ENCODE measurements at regions not wholly inside any gene's neighbourhood (a gene's known extent, or its start where the extent isn't known, plus 50 kb on each side); places are given as distances from the start of the nearest gene placed in this dataset.

DNA sequence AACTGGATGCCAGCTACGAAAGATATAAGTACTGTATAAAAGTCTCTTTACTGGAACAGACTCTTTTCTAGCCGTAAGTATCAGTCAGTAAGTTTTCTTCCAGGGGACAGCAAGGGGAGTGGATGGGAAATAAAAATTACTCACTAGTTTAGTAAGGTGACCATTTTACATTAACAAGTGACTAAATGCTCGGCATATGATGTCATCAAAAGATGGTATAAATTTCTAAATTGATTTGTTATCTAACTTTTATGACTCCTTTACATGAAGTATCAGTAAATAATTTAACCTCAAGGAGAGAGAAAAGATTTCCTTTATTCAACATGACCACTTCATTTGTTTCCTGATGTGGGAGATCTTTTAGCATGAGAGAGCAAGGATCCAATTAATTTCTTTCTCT is 859.0 kb upstream of the LRRTM1 start:
- intact Hi-C loops (cut with DNase I), result no loop called here
- ATAC-seq (no peak), DNase-seq (ENCODE audit: low spot score) (no peak)

DNA sequence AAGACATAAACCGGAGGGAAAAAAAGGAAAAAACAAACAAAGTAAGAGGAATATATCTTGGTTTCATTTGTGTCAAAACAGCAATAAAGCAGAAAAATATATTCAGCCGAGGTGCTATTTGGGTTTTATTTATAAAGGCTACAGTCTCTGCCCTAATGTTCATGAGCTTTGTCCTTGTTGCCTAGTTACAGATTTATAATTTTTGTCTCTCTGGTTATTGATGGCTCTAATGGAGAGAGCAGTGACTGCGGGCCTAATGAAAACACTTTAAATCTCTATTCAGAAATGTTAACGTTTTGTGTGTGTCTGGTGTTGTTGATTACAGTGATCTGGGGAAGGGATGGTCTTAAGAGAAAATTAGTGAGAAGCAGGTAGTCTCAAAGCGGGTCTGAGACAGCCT is 854.0 kb upstream of the LRRTM1 start:
- ATAC-seq, result no peak
- DNase-seq (ENCODE audit: low spot score), result no peak
- intact Hi-C loops (cut with DNase I), result no loop called here

DNA sequence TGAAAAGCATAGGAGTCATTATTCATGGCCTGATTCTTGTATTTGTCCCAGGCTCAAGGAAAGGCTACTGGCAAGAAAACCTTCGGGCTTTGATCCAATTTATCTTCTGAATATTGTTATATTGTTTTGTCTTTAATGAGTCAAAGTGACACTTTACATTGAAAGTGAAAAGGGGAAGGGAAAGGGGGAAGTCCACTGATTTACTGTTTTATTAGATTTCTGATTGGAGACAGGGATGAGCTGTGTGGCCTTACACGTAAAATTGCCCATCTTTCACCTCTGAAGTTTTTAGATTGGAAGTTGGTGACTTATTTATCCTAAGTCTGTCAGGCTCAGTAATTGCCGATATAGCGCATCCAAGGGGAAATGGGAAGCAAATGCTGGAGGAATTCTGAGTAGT is 843.8 kb upstream of the LRRTM1 start:
- DNase-seq (ENCODE audit: low spot score) (no peak), ATAC-seq (no peak)
- intact Hi-C loops (cut with DNase I), result no loop called here

DNA sequence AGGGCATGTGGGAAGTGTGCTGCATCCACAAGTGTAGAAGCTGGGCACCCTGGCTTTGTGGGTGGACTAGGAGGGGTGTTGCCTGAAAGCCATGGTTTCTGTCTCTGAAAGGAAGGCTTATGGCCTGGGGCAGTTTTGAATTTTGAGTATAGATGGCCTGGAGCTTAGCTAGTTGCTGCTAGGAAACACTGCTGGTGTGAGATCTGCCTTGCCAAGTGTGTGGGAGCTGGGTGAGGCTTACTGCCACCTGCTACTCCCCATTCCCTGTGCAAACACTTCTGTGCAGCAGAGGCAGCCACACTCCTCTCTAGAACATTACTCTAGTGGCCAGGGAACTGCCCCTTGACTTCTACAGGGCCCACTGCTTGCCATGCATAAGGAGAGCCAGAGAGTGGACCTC is 831.7 kb upstream of the LRRTM1 start:
- intact Hi-C loops (cut with DNase I), result no loop called here
- ATAC-seq, result no peak
- DNase-seq (ENCODE audit: low spot score), result no peak

DNA sequence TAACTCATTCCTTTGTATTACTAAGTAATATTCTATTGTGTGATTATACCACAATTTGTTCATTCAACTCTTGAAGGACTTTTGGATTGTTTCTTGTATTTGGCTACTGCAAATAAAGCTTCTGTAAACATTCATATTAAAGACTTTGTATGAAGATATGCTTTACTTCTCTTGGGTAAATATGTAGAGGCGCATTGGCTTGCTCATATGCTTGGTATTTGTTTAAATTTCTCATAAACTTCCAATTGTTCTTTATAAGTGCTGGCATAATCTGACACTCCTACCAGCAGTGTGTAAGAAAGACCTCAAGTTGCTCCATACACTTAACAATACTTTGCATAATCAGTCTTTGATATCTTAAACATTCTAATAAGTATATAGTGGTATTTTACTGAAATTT is 792.8 kb upstream of the LRRTM1 start:
- DNase-seq (ENCODE audit: low spot score) (no peak), ATAC-seq (no peak)
- intact Hi-C loops (cut with DNase I), result no loop called here

DNA sequence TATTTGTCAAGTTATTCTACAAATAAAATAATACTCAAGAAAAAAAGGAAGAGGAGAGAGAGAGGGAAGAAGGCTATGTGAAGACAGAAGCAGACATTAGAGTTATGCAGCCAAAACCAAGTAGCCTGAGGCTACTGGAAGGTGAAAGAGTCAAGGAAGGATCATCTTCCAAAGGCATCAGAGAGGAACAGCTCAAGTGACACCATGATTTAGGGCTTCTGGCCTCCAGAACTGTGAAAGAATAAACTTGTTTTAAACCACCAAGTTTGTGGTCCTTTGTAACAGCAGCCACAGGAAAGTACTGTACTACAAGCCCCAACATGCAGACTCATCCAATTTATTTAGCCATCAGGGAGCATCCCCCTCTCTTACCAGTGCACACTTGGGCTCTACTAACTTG is 788.5 kb upstream of the LRRTM1 start:
- no peak for ATAC-seq

DNA sequence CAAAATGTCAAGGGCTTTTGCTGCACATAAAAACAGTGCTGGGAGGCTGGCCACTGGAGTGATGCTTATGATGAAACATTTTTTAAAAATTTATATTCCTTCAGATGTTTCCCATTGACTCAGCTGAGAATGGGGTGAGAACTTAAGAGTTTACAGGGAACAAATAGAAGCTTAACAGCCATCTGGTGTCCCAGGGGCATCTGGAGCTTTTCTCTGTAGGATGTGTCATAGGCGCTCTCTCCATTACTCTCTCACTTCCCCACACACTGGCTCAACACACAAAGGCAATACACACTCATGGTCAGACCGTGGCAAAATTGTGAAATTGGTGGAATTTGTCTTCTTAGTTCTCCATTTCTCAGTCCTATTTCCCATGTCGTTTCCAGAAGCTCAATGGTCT is 783.1 kb upstream of the LRRTM1 start:
- intact Hi-C loops (cut with DNase I), result no loop called here
- no peak for ATAC-seq
- no peak for DNase-seq (ENCODE audit: low spot score)

More for the DNA sequence above, 788.5 kb upstream of the LRRTM1 start:
- intact Hi-C loops (cut with DNase I), result no loop called here
- no peak for DNase-seq (ENCODE audit: low spot score)

DNA sequence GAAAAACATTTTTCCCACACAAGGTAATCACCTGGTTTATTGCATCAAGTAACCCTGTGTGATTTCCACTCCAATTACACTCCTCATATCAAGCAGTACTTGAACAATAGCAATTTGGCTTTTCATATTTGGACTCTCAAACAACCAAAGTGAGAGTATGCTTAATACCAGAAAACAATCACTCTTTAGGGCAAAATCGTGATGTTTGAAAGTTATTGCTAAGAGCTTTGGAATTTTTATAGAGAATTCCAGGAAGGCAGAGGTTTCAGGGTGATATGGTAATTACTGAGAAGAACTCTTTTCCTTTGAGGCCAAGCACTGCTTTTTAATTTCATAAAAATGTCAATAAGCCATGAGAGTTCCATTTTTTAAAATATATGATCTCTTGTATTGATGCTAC is 779.5 kb upstream of the LRRTM1 start:
- intact Hi-C loops (cut with DNase I), result no loop called here
- no peak for DNase-seq (ENCODE audit: low spot score)
- no peak for ATAC-seq

DNA sequence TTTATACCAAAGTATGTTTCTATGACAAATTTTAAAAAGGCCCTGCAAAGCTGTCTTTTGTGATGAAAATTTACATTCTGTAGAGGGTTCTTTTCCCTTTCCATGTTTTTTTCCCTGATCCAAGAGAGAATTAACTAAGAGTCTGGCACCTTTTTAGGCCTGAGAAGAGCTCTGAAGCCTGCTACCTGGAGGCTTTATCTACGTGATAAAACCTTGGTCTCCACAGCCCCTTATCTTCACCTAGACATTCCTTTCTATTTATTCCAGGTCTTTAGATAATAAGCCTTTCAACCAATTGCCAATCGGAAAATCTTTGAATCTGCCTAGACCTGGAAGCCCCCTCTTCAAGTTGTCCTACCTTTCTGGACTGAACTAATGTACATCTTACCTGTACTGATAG is 774.1 kb upstream of the LRRTM1 start:
- intact Hi-C loops (cut with DNase I), result no loop called here
- no peak for ATAC-seq
- no peak for DNase-seq (ENCODE audit: low spot score)

DNA sequence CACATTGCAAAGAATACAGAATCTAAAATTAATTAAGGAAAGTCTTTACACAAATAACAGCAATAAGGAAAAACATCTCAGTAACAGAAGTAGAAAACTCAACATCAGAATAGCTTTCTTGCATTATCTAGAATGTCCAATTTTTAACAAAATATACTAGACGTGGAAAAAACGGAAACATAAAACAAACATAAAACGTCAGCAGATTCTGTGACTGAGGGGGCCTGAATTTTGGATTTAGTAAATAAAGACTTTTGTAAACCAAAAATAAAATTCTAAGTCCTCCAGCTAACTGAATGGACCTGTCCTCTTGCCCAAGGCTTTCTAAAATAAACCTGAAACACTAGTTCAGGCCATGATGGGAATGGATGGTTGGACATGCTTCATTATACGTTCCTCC is 773.5 kb upstream of the LRRTM1 start:
- ATAC-seq (no peak), DNase-seq (ENCODE audit: low spot score) (no peak)
- intact Hi-C loops (cut with DNase I), result no loop called here

DNA sequence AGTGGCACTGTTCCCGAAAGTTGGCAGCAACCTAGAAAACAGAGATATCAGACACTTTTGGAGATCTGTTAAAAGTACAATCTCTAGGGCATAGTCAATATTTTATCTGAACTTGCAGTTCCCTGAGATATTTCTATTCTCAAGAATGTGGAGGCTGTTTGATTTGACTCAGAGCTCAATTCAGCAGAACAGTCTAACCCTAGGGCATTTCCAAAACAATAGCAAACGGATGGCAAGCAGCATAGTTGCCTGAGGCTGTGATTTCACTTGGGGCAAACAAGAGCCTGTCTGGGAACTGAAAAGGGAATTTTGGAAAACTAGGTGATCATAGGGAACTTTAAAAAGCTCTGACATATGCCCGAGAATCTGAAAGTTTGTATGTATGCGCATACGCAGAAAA is 772.8 kb upstream of the LRRTM1 start:
- ATAC-seq (no peak), DNase-seq (ENCODE audit: low spot score) (no peak)
- intact Hi-C loops (cut with DNase I), result no loop called here

DNA sequence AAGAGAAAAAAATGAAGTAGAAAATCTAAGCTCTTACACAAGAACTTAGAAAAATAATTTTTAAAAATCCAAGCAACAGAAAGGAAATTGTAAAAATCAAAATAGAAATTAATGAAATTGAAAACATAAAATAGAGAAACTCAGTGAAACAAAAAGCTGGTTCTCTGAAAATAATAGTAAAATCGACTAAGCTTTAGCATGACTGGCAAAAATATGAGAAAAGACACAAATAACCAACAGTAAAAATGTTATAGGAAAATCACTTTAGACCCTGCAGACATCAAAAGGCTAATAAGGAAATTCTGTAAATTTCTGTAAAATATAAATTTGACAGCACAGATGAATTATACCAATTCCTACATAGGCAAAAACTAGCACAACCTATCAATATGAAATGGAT is 768.9 kb upstream of the LRRTM1 start:
- intact Hi-C loops (cut with DNase I), result no loop called here
- no peak for ATAC-seq
- DNase-seq (ENCODE audit: low spot score), result no peak

DNA sequence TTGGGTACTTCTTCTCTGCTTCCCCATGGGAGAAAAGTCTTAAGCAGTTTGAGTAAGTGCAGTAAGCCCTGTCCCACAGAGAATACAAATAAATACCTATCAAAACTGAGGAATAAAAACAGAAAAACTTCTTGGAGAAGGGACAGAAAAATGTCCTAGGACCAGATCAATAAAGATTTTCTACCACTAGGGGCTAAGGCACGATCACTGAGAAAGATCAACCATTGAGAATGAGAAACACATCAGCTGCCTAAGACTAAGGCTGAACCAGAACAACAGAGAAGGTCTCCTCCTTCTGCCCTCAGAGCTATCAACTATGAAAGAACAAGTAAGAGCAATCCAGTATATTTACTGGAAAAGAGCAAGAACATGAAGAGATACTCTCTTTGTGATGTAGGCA is 763.6 kb upstream of the LRRTM1 start:
- ATAC-seq (no peak), DNase-seq (ENCODE audit: low spot score) (no peak)
- intact Hi-C loops (cut with DNase I), result no loop called here

DNA sequence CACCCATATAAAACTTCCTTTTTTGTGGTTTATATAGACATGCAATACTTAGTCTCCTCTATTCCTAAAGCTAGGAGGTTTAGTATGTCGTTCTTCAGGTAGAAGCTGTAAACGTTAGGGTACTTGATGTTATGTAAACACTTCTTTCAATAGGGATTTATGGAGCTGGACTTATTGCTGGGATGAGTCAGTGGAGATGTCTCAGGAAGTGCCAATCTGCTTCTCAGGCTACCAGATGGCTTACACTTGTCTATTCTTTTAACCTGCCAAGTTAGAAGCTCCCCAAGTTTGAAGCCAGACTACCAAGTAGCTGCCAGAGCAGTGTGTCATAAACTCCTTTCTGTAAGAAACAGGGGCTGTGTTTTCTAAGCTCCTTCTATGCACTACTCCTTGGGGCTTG is 756.5 kb upstream of the LRRTM1 start:
- ATAC-seq, result no peak
- intact Hi-C loops (cut with DNase I), result no loop called here
- DNase-seq (ENCODE audit: low spot score), result no peak

DNA sequence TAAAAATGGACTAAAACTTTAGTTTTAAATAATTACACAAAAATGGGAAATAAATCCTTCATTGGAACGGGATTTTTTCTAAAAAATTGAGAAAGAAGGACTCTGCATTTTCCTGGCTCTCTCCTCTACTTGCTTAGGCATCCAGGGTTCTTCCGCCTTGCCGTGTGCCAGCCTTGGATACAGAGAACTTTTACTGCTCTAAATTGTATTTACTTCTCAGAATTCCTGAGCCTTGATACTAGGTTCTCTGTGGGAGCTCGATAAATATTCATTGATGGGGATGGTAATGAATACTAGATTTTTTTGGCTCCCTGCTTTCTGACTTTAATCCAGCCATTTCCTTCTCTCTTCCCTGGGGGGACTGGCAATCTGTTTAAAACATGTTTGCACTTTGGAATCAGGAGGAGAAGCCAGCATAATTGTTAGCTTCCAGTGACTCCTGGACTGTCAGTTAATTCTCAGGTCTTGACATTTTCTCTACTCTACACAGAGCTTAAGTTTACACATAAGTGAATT is 746.1 kb upstream of the LRRTM1 start:
- intact Hi-C loops (cut with DNase I), result no loop called here
- ATAC-seq, result no peak
- DNase-seq (ENCODE audit: low spot score), result no peak

DNA sequence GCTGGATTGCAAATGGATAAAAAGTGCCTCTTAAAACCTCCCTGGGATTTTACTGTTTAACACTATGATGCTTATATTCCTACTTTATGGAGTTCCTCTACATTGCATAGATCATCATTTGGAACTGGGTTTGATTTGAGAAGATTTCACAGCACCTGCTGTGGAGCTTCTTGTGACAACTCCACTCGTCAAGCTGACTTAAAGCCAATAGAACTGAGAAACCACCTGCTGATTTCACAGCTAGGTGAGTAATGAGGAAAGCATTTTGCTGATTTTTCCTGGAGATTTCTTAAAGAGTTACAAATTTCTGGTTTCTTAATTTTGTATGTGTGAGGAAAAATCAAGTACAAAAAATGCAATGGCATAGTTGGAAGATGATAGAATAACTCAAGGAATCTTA is 739.1 kb upstream of the LRRTM1 start:
- ATAC-seq, result no peak
- intact Hi-C loops (cut with DNase I), result no loop called here
- DNase-seq (ENCODE audit: low spot score), result no peak

DNA sequence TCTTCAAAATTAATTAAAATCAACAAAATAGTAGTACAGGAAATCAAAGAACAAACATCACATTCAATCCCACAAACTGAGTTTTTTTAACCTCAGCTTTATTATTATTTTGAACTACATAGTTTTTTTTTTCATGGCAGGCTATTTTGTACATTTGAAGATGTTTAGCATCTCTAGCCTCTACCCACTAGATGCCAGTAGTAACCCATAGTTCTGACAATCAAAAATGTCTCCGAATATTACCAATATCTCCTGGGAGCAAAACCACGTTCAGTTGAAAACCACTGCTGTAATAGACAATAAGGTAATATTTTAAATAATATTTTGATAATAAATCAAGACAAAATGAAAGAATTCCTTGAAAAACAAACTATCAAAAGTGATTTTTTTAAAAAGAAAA is 702.6 kb upstream of the LRRTM1 start:
- intact Hi-C loops (cut with DNase I), result no loop called here
- ATAC-seq (no peak), DNase-seq (ENCODE audit: low spot score) (no peak)

DNA sequence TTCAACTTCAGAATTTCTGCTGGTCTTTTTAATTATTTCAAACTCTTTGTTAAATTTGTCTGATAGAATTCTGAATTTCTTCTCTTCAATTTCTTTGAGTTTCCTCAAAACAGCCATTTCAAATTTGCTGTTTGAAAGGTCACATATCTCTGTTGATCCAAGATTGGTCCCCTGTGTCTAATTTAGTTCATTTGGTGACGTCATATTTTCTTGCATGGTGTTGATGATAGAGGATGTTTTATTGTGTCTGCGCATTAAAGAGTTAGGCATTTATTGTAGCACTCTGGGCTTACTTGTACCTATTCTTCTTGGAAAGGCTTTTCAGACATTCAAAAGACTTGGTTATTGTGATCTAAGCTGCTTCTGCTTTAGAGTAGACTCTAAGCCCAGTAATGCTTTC is 698.4 kb upstream of the LRRTM1 start:
- intact Hi-C loops (cut with DNase I), result no loop called here
- ATAC-seq (no peak), DNase-seq (ENCODE audit: low spot score) (no peak)

DNA sequence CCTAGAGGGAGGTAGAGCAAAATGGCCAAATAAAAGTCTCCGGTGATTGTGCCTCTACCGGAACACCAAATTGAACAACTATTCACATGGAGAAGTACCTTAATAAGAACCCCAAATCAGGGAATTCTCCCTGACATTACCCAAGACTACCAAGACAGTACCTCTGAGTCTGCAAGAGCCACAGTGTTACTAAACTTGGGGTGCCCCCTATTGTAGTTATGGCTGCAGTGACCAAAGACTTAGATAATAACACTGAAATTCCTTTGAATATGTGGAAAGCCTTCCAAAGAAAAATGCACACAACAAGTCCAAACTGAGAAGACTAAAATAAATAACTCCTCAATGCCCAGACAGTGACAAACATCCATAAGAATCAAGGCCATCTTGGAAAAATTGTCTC is 682.9 kb upstream of the LRRTM1 start:
- DNase-seq (ENCODE audit: low spot score) (no peak), ATAC-seq (no peak)
- intact Hi-C loops (cut with DNase I), result no loop called here

DNA sequence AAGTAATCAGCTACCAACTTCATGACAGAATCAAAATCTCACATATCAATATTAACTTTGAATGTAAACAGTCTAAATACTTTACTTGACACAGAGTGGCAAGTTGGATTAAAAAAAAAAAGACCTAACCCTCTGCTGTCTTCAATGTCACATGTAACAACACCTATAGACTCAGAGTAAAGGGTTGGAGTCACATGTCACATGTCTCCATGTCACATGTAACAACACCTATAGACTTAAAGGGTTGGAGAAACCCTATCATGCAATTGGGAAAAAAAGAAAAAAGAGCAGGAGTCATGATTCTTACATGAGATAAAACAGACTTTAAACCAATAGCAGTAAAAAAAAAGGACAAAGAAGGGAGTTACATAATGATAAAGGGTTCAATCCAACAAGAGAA is 665.3 kb upstream of the LRRTM1 start:
- ATAC-seq, result no peak
- no peak for DNase-seq (ENCODE audit: low spot score)
- intact Hi-C loops (cut with DNase I), result no loop called here

DNA sequence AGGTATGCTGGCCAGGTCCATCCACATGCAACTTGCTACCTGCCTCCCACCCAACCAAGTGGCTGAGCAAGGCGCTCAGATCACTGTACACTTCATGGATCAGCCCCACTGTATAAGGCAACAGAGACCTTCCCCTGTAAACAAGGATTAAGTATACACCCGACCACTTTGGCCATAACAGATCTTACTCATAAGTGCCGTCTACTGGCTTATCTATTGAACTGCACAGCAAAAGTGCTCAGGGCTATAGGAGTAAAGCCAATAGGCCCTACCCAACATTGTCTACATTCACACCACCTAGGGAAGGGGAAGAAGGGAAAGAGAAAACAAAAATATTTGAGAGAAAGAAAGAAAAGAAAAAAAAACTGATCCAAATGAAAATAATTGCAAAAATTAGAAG is 663.9 kb upstream of the LRRTM1 start:
- no peak for ATAC-seq
- intact Hi-C loops (cut with DNase I), result no loop called here

DNA sequence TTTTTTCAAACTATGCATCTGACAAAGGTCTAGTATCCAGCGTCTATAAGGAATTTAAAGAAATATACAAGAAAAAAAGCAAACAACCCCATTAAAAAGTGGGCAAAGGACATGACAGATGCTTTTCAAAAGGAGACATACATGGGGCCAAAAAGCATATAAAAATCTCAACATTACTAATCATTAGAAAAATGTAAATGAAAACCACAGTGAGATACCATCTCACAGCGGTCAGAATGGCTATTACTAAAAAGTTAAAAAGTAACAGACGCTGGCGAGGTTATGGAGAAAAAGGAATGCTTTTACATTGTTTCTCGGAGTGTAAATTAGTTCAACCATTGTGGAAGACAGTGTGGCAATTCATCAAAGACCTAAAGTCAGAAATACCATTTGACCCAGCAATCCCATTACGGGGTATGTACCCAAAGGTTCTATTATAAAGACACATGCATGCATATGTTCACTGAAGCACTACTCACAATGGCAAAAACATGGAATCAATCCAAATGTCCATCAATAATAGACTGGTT is 643.1 kb upstream of the LRRTM1 start:
- ATAC-seq, result no peak
- intact Hi-C loops (cut with DNase I), result no loop called here
- DNase-seq (ENCODE audit: low spot score), result no peak

More for the DNA sequence above, 663.9 kb upstream of the LRRTM1 start:
- DNase-seq (ENCODE audit: low spot score), result no peak
